AG04450 (cell line): ENCODE measurements at regions not wholly inside any gene's neighbourhood (a gene's known extent, or its start where the extent isn't known, plus 50 kb on each side); places are given as distances from the start of the nearest gene placed in this dataset.

Source experiments
- CTCF ChIA-PET: fragments of 300-600, 350-600 bp; formaldehyde crosslinking; extraction: SDS; loops from one replicate; lab custom pipeline; 2022; ENCODE audit warnings: antibody characterized with exemption, inconsistent platforms; lab: Charles Lee
- POLR2A ChIA-PET: fragments of 350-600 bp; formaldehyde crosslinking; extraction: SDS; loops from one replicate; lab custom pipeline; 2021; ENCODE audit warnings: antibody characterized with exemption, inconsistent platforms; lab: Yijun Ruan, JAX
- DNase-seq: peaks from one replicate; pipeline ENCODE4 v3.0.0-alpha.2; 2011; ENCODE audit warnings: low read depth, low spot score
- H3K27ac ChIP-seq: one replicate; pipeline ENCODE4 v1.5.1; 2012; ENCODE audit warnings: low read depth, low read length, control low read depth
- H3K27me3 ChIP-seq: one replicate; pipeline ENCODE4 v1.6.0; 2012; ENCODE audit warnings: low read length; ENCODE audit not compliant: control insufficient read depth, insufficient read depth
- H3K4me3 ChIP-seq: 2 replicates; pipeline ENCODE4 v1.5.1; 2011; ENCODE audit warnings: mild to moderate bottlenecking, low read depth, low read length, control low read depth
- H3K9me3 ChIP-seq: 2 replicates; pipeline ENCODE4 v1.5.1; 2012; ENCODE audit warnings: low read length; ENCODE audit not compliant: control insufficient read depth, insufficient read depth
- CTCF ChIP-seq: IDR thresholded peaks from 2 replicates; pipeline ENCODE4 v1.5.1; 2011; ENCODE audit warnings: low read depth, low read length, control low read depth, inconsistent platforms

GRCh38 chr21:35506771-35507170 is 457.7 kb upstream of the RUNX1 start:
- no peak for TF ChIP-seq CTCF
- ChIA-PET POLR2A (interaction anchor here (0.7 kb wide), 1 partner anchor 762 kb away, joined by 4 read pairs; no protein-coding TSS in a partner anchor), CTCF (no interaction called here)
- no peak for DNase-seq
- no peaks in the 10 kb centered on the region for H3K27me3 ChIP-seq
- H3K4me3 ChIP-seq = no peak overlapping the region
- no peak overlapping the region for H3K27ac ChIP-seq
- no peaks in the 10 kb centered on the region for H3K9me3 ChIP-seq

GRCh38 chr21:35506352-35506751 is 457.2 kb upstream of the RUNX1 start:
- DNase-seq = no peak
- Histone ChIP-seq H3K27me3 (no peaks in the 10 kb centered on the region), H3K4me3 (no peak overlapping the region), H3K27ac (no peak overlapping the region), H3K9me3 (no peaks in the 10 kb centered on the region)
- ChIA-PET CTCF (no interaction called here), POLR2A (interaction anchor here (0.7 kb wide), 1 partner anchor 761 kb away, joined by 4 read pairs; no protein-coding TSS in a partner anchor)
- no peak for TF ChIP-seq CTCF

GRCh38 chr21:35504951-35505466 is 455.9 kb upstream of the RUNX1 start:
- CTCF ChIA-PET = interaction anchor here (0.9 kb wide), 1 partner anchor 436 kb away, joined by 3 read pairs; no protein-coding TSS in a partner anchor

GRCh38 chr21:35504277-35504676 is 455.2 kb upstream of the RUNX1 start:
- Histone ChIP-seq H3K27ac (no peak overlapping the region), H3K27me3 (no peaks in the 10 kb centered on the region), H3K9me3 (no peaks in the 10 kb centered on the region), H3K4me3 (no peak overlapping the region)
- POLR2A ChIA-PET = no interaction called here
- DNase-seq = no peak
- no peak for TF ChIP-seq CTCF
- CTCF ChIA-PET = interaction anchor here (0.5 kb wide), 1 partner anchor 429 kb away, joined by 4 read pairs; no protein-coding TSS in a partner anchor

More at GRCh38 chr21:35504951-35505466, 455.9 kb upstream of the RUNX1 start:
- H3K27ac ChIP-seq = no peak overlapping the region
- no peak for TF ChIP-seq CTCF
- no peaks in the 10 kb centered on the region for H3K27me3 ChIP-seq
- no peak for DNase-seq
- POLR2A ChIA-PET = interaction anchor here (0.7 kb wide), 1 partner anchor 614 kb away, joined by 4 read pairs; no protein-coding TSS in a partner anchor
- H3K4me3 ChIP-seq = no peak overlapping the region
- H3K9me3 ChIP-seq = no peaks in the 10 kb centered on the region

- ChIA-PET POLR2A (no interaction called here), CTCF (interaction anchor here (0.5 kb wide), 1 partner anchor 430 kb away, joined by 4 read pairs; no protein-coding TSS in a partner anchor)
- H3K4me3 ChIP-seq = no peak overlapping the region
- no peaks in the 10 kb centered on the region for H3K9me3 ChIP-seq
- no peak overlapping the region for H3K27ac ChIP-seq
- DNase-seq = no peak
- no peaks in the 10 kb centered on the region for H3K27me3 ChIP-seq
- no peak for TF ChIP-seq CTCF
These were observed 454.6 kb upstream of the RUNX1 start for GRCh38 chr21:35503671-35504070.
